ENCODE measurements at regions not wholly inside any gene's neighbourhood (a gene's known extent, or its start where the extent isn't known, plus 50 kb on each side); places are given as distances from the start of the nearest gene placed in this dataset.

DNA sequence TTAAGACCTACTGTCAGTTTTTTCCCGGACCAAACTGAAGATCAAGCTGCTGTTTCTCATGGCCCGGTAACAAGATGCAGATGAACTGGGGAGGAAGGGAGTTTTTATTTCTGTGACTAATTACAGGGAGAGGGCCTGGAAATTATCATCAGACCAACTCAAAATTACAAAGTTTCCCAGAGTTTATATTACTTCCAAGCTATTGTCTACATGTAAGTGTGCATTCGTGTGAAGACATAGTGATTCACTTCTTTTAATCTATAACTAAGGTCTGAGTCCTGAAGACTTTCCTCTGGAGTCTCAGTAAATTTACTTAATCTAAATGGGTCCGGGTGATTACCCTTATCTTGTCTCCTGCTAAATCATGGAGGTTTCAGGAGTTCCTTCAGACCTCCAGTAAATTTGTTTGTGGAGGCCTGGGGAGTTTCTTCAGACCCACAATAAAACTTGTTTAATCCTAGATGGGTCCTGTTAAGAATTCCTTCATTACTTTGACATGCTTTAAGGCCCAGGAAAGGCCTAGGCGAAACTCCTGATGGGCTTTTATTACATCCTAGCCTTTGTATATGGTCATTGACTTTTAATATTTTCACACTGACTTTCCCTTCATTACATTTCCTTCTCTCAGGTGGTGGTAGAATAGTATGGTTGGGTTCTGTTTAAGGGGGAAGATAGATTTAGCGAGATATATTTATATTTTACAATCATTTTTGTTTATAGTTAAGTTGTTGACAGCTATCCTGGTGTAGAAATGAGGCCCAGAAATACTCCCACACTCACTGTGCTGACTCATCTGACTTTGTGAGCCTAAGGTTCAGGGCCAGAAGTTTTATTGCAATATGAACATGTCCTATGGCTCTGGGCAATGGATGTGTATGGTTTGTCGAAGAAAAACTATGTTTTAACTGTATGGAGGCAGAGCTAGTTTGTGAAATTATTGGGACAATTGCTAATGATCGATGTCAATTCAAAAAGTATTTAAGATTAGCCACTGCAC lies 627.0 kb upstream of the FBXO33 start:
- H3K4me3 ChIP-seq, result no peak overlapping the region
- no peak for TF ChIP-seq POLR2A (IDR thresholded peaks at IDR 0.05)
- TF ChIP-seq, protein P1, sequence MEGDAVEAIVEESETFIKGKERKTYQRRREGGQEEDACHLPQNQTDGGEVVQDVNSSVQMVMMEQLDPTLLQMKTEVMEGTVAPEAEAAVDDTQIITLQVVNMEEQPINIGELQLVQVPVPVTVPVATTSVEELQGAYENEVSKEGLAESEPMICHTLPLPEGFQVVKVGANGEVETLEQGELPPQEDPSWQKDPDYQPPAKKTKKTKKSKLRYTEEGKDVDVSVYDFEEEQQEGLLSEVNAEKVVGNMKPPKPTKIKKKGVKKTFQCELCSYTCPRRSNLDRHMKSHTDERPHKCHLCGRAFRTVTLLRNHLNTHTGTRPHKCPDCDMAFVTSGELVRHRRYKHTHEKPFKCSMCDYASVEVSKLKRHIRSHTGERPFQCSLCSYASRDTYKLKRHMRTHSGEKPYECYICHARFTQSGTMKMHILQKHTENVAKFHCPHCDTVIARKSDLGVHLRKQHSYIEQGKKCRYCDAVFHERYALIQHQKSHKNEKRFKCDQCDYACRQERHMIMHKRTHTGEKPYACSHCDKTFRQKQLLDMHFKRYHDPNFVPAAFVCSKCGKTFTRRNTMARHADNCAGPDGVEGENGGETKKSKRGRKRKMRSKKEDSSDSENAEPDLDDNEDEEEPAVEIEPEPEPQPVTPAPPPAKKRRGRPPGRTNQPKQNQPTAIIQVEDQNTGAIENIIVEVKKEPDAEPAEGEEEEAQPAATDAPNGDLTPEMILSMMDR (IDR thresholded peaks at IDR 0.05), result no peak
- no peaks in the 10 kb centered on the region for H3K27me3 ChIP-seq
- no peaks in the 10 kb centered on the region for H3K36me3 ChIP-seq (replicated peaks in 1 of 2; ENCODE audit: insufficient read depth in 1 of 2, low read depth in 2 of 2)
- WGBS, 2 donors, result 50 to 61% methylated on average over 8 of the region's 8 CpGs
- ATAC-seq (no peak), DNase-seq (no peak)
- no peaks in the 10 kb centered on the region for H3K9me3 ChIP-seq
- intact Hi-C loops (cut with DNase I), result no loop called here
- no peak overlapping the region for H3K27ac ChIP-seq
- H3K4me1 ChIP-seq, result no peaks in the 10 kb centered on the region

DNA sequence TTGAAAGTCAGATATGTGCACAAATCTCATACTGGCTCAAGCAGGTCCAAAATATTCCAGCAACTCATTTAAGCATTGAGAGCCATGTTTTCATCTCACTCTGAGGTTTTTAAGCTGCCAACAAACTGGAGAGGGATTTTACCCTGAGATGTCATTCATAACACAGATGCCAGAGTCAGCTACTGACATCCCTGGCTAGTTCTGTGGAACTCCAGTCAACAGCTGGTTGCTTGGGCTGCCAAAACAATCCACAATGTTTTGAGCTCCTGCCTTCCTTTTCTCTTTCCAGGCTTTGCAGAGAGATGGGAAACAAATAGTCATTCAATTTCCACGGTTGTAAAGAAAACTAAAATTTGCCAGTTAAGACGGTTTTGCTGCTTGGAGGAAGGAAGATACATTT lies 621.2 kb upstream of the FBXO33 start:
- H3K4me1 ChIP-seq, result no peaks in the 10 kb centered on the region
- 63 to 76% methylated on average over 2 of the region's 2 CpGs for WGBS, 2 donors
- TF ChIP-seq POLR2A (IDR thresholded peaks at IDR 0.05), result no peak
- TF ChIP-seq, protein P1 (IDR thresholded peaks at IDR 0.05), result no peak
- H3K4me3 ChIP-seq, result no peak overlapping the region
- no peak overlapping the region for H3K27ac ChIP-seq
- ATAC-seq (no peak), DNase-seq (no peak)
- no peaks in the 10 kb centered on the region for H3K9me3 ChIP-seq
- H3K27me3 ChIP-seq, result no peaks in the 10 kb centered on the region
- H3K36me3 ChIP-seq (replicated peaks in 1 of 2; ENCODE audit: insufficient read depth in 1 of 2, low read depth in 2 of 2), result no peaks in the 10 kb centered on the region
- intact Hi-C loops (cut with DNase I), result no loop called here

DNA sequence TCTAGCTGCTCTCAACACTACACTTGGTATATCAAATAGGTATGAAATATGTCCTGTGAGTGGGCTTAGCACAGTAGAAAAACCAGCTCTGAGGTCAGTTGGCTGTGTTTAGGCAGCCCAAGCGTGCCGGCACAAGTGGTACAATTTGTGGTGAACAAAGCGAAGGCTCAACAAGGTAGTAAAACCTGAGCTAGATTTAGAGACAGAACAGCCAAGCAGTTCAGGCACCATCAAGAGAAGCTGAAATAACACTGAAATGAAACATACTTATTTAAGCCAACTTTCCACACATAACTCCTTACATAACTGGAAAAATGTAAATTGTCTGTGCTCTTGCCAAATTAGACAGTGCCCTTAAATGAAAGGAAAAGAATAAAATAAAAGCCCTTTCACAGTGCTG lies 596.8 kb upstream of the FBXO33 start:
- H3K9me3 ChIP-seq, result no peaks in the 10 kb centered on the region
- WGBS, 2 donors, result 87 to 95% methylated on average over 3 of the region's 3 CpGs
- H3K27ac ChIP-seq, result no peak overlapping the region
- DNase-seq (no peak), ATAC-seq (no peak)
- TF ChIP-seq POLR2A (IDR thresholded peaks at IDR 0.05), result no peak
- TF ChIP-seq, protein P1 (IDR thresholded peaks at IDR 0.05), result no peak
- intact Hi-C loops (cut with DNase I), result no loop called here
- H3K4me1 ChIP-seq, result no peaks in the 10 kb centered on the region
- no peaks in the 10 kb centered on the region for H3K36me3 ChIP-seq (replicated peaks in 1 of 2; ENCODE audit: insufficient read depth in 1 of 2, low read depth in 2 of 2)
- H3K27me3 ChIP-seq, result no peaks in the 10 kb centered on the region
- H3K4me3 ChIP-seq, result no peak overlapping the region

DNA sequence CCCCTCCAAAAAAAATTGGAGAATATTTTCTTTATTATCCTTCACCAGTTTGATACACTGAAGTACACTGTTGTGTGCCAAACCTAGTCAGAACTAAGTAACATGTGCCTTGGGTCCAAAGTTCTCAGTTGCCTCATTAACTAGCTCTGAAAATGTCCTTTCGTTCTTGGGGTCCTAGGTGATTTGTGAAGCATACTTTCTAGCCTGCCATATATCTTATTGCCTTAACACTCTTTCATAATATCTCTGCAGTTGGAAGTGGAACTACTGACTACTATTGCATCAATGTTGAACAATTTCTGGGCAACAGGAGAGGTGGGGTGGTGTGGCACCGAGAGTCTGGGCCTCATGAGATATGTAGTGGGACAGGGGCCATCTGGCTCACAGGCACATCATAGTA lies 592.9 kb upstream of the FBXO33 start:
- no peak for ATAC-seq
- no peaks in the 10 kb centered on the region for H3K4me1 ChIP-seq
- TF ChIP-seq, protein P1 (IDR thresholded peaks at IDR 0.05), result no peak
- TF ChIP-seq POLR2A (IDR thresholded peaks at IDR 0.05), result no peak
- WGBS, 2 donors, result 22 to 82% methylated on average over 2 of the region's 2 CpGs
- no peaks in the 10 kb centered on the region for H3K9me3 ChIP-seq
- H3K27me3 ChIP-seq, result no peaks in the 10 kb centered on the region
- H3K36me3 ChIP-seq (replicated peaks in 1 of 2; ENCODE audit: insufficient read depth in 1 of 2, low read depth in 2 of 2), result no peaks in the 10 kb centered on the region
- no peak for DNase-seq
- H3K4me3 ChIP-seq, result no peak overlapping the region
- intact Hi-C loops (cut with DNase I), result no loop called here
- H3K27ac ChIP-seq, result no peak overlapping the region

DNA sequence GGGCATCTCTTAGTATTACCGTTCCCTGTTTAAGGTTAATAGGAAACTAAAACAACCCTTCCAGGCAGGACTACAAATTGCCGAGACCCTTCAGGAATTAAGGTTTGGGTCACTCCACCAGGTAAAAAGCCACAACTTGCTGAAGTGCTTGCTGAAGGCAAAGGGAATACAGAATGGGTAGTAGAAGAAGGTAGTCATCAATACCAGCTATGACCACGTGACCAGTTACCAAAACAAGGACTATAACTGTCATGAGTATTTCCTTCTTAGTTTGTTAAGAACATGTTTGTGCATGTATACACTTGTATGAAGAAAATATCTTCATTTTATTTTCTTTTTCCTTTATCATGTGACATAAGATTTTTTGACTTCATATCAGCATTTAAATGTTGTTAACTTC lies 578.7 kb upstream of the FBXO33 start:
- Histone ChIP-seq H3K36me3 (replicated peaks in 1 of 2; ENCODE audit: insufficient read depth in 1 of 2, low read depth in 2 of 2) (no peaks in the 10 kb centered on the region), H3K9me3 (no peaks in the 10 kb centered on the region), H3K27ac (no peak overlapping the region), H3K27me3 (no peaks in the 10 kb centered on the region), H3K4me1 (no peaks in the 10 kb centered on the region), H3K4me3 (no peak overlapping the region)
- ATAC-seq (no peak), DNase-seq (no peak)
- intact Hi-C loops (cut with DNase I), result no loop called here
- WGBS, 2 donors, result 60 to 74% methylated on average over 3 of the region's 3 CpGs
- no peak for TF ChIP-seq POLR2A (IDR thresholded peaks at IDR 0.05)
- TF ChIP-seq, protein P1 (IDR thresholded peaks at IDR 0.05), result no peak
